ENCODE measurements at regions not wholly inside any gene's neighbourhood (a gene's known extent, or its start where the extent isn't known, plus 50 kb on each side); places are given as distances from the start of the nearest gene placed in this dataset.

DNA sequence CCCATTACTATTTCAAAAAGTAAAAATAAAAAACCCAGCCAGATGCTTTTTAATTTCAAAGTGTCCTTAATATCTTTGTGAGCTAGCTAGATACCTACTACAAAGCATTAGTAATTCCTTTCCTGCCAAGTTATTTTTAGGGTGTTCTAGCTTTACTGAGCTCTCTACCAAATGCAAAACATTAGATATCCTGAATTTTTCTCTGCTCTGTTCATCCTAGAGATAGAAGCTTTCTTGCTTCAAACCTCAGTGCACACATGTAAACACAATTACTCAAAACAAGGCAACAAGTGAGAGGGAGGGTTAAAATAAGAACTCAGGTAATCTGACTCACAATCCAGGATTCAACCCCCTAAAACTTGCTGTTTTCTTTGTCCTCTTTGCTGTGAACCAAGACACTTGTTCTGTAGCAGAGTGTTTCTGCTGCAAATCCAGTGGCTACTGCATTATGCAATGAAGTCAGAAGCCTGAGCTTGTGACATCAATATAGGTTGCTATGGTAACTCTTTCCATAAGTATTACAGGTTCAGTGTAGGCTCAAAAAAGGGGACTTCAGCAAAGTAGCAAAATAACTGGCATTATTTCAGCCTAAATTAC is 72.6 kb upstream of the STXBP5 start:
- H3K9me3 ChIP-seq = no peaks in the 10 kb centered on the region
- H3K4me1 ChIP-seq (ENCODE audit: low read depth) = no peaks in the 10 kb centered on the region
- intact Hi-C loops (cut with DNase I, micrococcal nuclease) = no loop called here
- TF ChIP-seq, protein P1, sequence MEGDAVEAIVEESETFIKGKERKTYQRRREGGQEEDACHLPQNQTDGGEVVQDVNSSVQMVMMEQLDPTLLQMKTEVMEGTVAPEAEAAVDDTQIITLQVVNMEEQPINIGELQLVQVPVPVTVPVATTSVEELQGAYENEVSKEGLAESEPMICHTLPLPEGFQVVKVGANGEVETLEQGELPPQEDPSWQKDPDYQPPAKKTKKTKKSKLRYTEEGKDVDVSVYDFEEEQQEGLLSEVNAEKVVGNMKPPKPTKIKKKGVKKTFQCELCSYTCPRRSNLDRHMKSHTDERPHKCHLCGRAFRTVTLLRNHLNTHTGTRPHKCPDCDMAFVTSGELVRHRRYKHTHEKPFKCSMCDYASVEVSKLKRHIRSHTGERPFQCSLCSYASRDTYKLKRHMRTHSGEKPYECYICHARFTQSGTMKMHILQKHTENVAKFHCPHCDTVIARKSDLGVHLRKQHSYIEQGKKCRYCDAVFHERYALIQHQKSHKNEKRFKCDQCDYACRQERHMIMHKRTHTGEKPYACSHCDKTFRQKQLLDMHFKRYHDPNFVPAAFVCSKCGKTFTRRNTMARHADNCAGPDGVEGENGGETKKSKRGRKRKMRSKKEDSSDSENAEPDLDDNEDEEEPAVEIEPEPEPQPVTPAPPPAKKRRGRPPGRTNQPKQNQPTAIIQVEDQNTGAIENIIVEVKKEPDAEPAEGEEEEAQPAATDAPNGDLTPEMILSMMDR (IDR thresholded peaks at IDR 0.05) = no peak
- H3K4me3 ChIP-seq = no peak overlapping the region
- H3K36me3 ChIP-seq (ENCODE audit: low read depth) = no peaks in the 10 kb centered on the region
- DNase-seq (no peak), ATAC-seq (no peak)

DNA sequence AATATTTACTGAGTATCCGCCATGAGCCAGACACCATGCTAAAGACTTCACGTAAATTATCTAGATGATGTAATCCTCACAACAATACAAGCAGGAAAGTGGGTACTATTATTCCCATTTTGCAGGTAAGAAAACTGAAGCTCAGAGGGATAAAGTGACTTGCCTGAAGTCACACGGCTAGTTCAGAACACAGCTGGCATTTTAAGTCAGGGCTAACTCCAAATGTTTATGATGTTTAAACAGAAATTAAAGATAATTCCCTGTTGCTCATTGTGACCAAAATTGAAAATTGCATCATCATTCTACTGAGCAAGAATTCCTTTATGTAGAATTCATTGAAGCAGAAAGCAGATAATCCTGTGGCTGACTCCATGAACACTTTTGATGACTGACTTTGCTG is 71.3 kb upstream of the STXBP5 start:
- Histone ChIP-seq H3K4me1 (ENCODE audit: low read depth) (no peaks in the 10 kb centered on the region), H3K36me3 (ENCODE audit: low read depth) (no peaks in the 10 kb centered on the region), H3K4me3 (no peak overlapping the region), H3K9me3 (no peaks in the 10 kb centered on the region)
- peak; percentile 20 for ATAC-seq
- intact Hi-C loops (cut with DNase I, micrococcal nuclease) = no loop called here
- TF ChIP-seq, protein P1 (IDR thresholded peaks at IDR 0.05) = no peak
- DNase-seq = no peak

DNA sequence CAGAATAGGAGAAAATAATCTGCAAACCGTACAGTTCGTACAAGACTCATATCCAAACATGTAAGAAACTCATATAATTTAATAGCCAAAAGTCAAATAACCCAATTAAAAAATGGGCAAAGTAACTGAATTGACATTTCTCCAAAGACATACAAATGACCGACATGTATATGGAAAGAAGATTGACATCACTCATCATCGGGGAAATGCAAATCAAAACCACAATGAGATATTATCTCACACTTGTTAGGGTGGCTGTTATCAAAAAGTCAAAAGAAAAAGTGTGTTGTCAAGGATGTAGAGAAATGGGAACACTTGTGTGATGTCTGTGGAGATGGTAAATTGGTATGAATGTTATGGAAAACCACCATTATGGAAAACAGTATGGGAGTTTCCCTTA is 70.5 kb upstream of the STXBP5 start:
- Histone ChIP-seq H3K4me1 (ENCODE audit: low read depth) (no peaks in the 10 kb centered on the region), H3K4me3 (no peak overlapping the region), H3K9me3 (no peaks in the 10 kb centered on the region), H3K36me3 (ENCODE audit: low read depth) (no peaks in the 10 kb centered on the region)
- TF ChIP-seq, protein P1 (IDR thresholded peaks at IDR 0.05) = no peak
- ATAC-seq = no peak
- intact Hi-C loops (cut with DNase I, micrococcal nuclease) = no loop called here
- no peak for DNase-seq

DNA sequence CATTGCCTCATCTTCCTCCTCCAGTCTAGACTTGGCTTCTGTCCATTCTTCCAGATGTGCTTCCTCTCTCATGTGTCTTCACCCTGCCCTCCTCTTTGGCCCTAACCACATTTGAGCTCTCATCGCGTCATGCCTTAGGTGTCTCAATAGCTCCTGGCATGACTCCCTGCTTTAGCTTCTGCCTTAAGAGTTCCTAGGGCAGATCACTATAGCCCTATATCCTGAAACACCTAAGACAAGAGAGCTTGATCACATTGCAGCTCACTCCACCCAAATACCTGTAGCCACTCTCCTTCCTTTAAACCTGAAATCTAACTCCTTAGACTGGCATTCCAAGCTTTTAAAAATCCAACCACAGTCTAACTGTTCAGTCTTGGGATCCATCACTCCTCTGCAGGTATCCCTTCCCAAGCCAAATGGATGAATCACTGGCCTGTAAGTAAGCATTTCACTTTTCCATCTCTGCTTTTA is 69.0 kb upstream of the STXBP5 start:
- peak; percentile 14 for ATAC-seq
- no peaks in the 10 kb centered on the region for H3K9me3 ChIP-seq
- H3K4me1 ChIP-seq (ENCODE audit: low read depth) = no peaks in the 10 kb centered on the region
- intact Hi-C loops (cut with DNase I, micrococcal nuclease) = no loop called here
- no peaks in the 10 kb centered on the region for H3K36me3 ChIP-seq (ENCODE audit: low read depth)
- TF ChIP-seq, protein P1 (IDR thresholded peaks at IDR 0.05) = no peak
- DNase-seq = no peak
- no peak overlapping the region for H3K4me3 ChIP-seq

DNA sequence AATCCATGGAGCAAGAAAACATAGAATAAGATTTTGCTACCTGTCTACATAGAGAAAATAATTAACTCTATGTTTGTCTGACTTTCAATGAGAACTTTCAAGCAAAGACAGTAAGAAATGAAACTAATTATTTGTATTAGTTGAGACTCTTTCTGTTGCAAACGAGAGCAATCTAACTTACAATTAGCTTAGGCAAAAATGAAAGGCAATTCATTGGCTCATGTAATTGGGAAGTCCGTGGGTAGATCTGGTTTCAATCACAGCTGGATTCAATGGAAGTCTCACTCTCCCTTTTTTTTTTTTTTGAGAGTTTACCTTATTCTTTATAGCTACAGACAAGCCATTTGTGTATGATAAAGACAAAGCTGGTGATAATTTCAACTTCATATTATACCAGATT is 68.2 kb upstream of the STXBP5 start:
- H3K4me3 ChIP-seq = no peak overlapping the region
- ATAC-seq = no peak
- TF ChIP-seq, protein P1 (IDR thresholded peaks at IDR 0.05) = no peak
- no peaks in the 10 kb centered on the region for H3K4me1 ChIP-seq (ENCODE audit: low read depth)
- H3K36me3 ChIP-seq (ENCODE audit: low read depth) = no peaks in the 10 kb centered on the region
- DNase-seq = no peak
- no peaks in the 10 kb centered on the region for H3K9me3 ChIP-seq
- intact Hi-C loops (cut with DNase I, micrococcal nuclease) = no loop called here

DNA sequence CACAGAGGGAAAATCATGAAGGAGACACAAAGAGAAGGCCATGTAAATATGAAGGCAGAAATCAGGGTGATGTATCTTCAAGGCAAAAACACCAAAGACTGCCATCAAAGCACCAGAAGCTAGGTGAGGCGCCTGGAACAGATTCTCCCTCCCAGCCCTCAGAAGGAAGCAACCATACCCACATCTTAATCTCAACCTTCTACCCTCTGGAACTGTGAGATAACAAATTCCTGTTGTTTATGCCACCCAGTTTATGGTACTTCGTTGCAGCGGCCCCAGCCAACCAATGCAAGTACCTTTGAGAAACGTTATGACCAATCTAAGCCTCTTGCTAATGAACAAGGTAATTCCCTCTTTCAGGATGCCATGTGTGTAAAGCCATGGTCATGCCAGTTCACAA is 66.2 kb upstream of the STXBP5 start:
- Histone ChIP-seq H3K36me3 (ENCODE audit: low read depth) (no peaks in the 10 kb centered on the region), H3K9me3 (no peaks in the 10 kb centered on the region), H3K4me1 (ENCODE audit: low read depth) (no peaks in the 10 kb centered on the region), H3K4me3 (no peak overlapping the region)
- ATAC-seq (no peak), DNase-seq (no peak)
- TF ChIP-seq, protein P1 (IDR thresholded peaks at IDR 0.05) = no peak
- intact Hi-C loops (cut with DNase I, micrococcal nuclease) = no loop called here
